Activated CD8-positive, alpha-beta memory T cell treated with anti-CD3 and anti-CD28 coated beads, Interleukin-2, amount 50 U/mL, for 24 hours (primary cell): ENCODE measurements at regions not wholly inside any gene's neighbourhood (a gene's known extent, or its start where the extent isn't known, plus 50 kb on each side); places are given as distances from the start of the nearest gene placed in this dataset.
"Not testable (repeated sequence)": the region's sequence is repeated elsewhere in the genome, so short reads cannot be mapped to it uniquely, and the experiment has no call there.

Experiments
- DNase-seq: peaks from one replicate; pipeline ENCODE4 v3.0.0-alpha.2; 2020; ENCODE audit errors: extremely low read depth

GRCh38 chr16:31745098-31745497 is 128.5 kb upstream of the ZNF267 start:
- DNase-seq, result not testable (repeated sequence)

- DNase-seq, result no peak
Measured at GRCh38 chr16:31745900-31746299, 127.7 kb upstream of the ZNF267 start.

GRCh38 chr16:31754998-31755615 is 118.5 kb upstream of the ZNF267 start:
- no peak for DNase-seq

- no peak for DNase-seq
Measured at GRCh38 chr16:31764103-31764502, 109.5 kb upstream of the ZNF267 start.

GRCh38 chr16:31767267-31767666 is 106.3 kb upstream of the ZNF267 start:
- no peak for DNase-seq

- DNase-seq, result no peak
Measured at GRCh38 chr16:31780342-31780741, 93.3 kb upstream of the ZNF267 start.

- DNase-seq, result no peak
Measured at GRCh38 chr16:31785126-31785525, 88.5 kb upstream of the ZNF267 start.

- no peak for DNase-seq
Measured at GRCh38 chr16:31807086-31807485, 66.5 kb upstream of the ZNF267 start.

GRCh38 chr16:31810863-31811262 is 62.7 kb upstream of the ZNF267 start:
- no peak for DNase-seq

GRCh38 chr16:31816141-31816540 is 57.5 kb upstream of the ZNF267 start:
- DNase-seq, result not testable (repeated sequence)

- DNase-seq, result no peak
Measured at GRCh38 chr16:31819386-31819785, 54.2 kb upstream of the ZNF267 start.

GRCh38 chr16:31819948-31820347 is 53.7 kb upstream of the ZNF267 start:
- DNase-seq, result no peak
